ENCODE measurements at regions not wholly inside any gene's neighbourhood (a gene's known extent, or its start where the extent isn't known, plus 50 kb on each side); places are given as distances from the start of the nearest gene placed in this dataset.

- peaks cover 4% of the 10 kb centered on the region for H3K9me3 Mint-ChIP-seq
- no peak overlapping the region for H3K27ac Mint-ChIP-seq
- H3K4me3 Mint-ChIP-seq, result no peak overlapping the region
- H3K36me3 Mint-ChIP-seq (ENCODE audit: low read depth), result no peaks in the 10 kb centered on the region
- H3K4me1 Mint-ChIP-seq (ENCODE audit: low read depth), result no peaks in the 10 kb centered on the region
- no peaks in the 10 kb centered on the region for H3K27me3 Mint-ChIP-seq
Measured at GRCh38 chr2:188884046-188884445, 90.1 kb upstream of the COL3A1 start.

- Mint-ChIP-seq H3K4me3 (no peak overlapping the region), H3K27me3 (no peaks in the 10 kb centered on the region), H3K9me3 (peaks cover 4% of the 10 kb centered on the region), H3K4me1 (ENCODE audit: low read depth) (no peaks in the 10 kb centered on the region), H3K27ac (no peak overlapping the region), H3K36me3 (ENCODE audit: low read depth) (no peaks in the 10 kb centered on the region)
Measured at GRCh38 chr2:188884517-188884916, 89.7 kb upstream of the COL3A1 start.

- Mint-ChIP-seq H3K4me1 (ENCODE audit: low read depth) (no peaks in the 10 kb centered on the region), H3K36me3 (ENCODE audit: low read depth) (no peaks in the 10 kb centered on the region), H3K9me3 (no peaks in the 10 kb centered on the region), H3K27me3 (no peaks in the 10 kb centered on the region), H3K27ac (no peak overlapping the region), H3K4me3 (no peak overlapping the region)
Measured at GRCh38 chr2:188889187-188889586, 85.0 kb upstream of the COL3A1 start.

GRCh38 chr2:188890755-188891154, 83.4 kb upstream of the COL3A1 start:
- Mint-ChIP-seq H3K27me3 (no peaks in the 10 kb centered on the region), H3K36me3 (ENCODE audit: low read depth) (no peaks in the 10 kb centered on the region), H3K9me3 (no peaks in the 10 kb centered on the region), H3K4me1 (ENCODE audit: low read depth) (no peaks in the 10 kb centered on the region), H3K27ac (no peak overlapping the region), H3K4me3 (no peak overlapping the region)

GRCh38 chr2:188892636-188893035, 81.5 kb upstream of the COL3A1 start:
- H3K27ac Mint-ChIP-seq, result no peak overlapping the region
- no peak overlapping the region for H3K4me3 Mint-ChIP-seq
- H3K4me1 Mint-ChIP-seq (ENCODE audit: low read depth), result no peaks in the 10 kb centered on the region
- no peaks in the 10 kb centered on the region for H3K27me3 Mint-ChIP-seq
- no peaks in the 10 kb centered on the region for H3K9me3 Mint-ChIP-seq
- no peaks in the 10 kb centered on the region for H3K36me3 Mint-ChIP-seq (ENCODE audit: low read depth)

GRCh38 chr2:188893972-188894371, 80.2 kb upstream of the COL3A1 start:
- no peak overlapping the region for H3K4me3 Mint-ChIP-seq
- H3K36me3 Mint-ChIP-seq (ENCODE audit: low read depth), result no peaks in the 10 kb centered on the region
- no peaks in the 10 kb centered on the region for H3K9me3 Mint-ChIP-seq
- no peaks in the 10 kb centered on the region for H3K4me1 Mint-ChIP-seq (ENCODE audit: low read depth)
- H3K27ac Mint-ChIP-seq, result no peak overlapping the region
- no peaks in the 10 kb centered on the region for H3K27me3 Mint-ChIP-seq

- Mint-ChIP-seq H3K27ac (no peak overlapping the region), H3K36me3 (ENCODE audit: low read depth) (no peaks in the 10 kb centered on the region), H3K4me1 (ENCODE audit: low read depth) (no peaks in the 10 kb centered on the region), H3K4me3 (no peak overlapping the region), H3K27me3 (no peaks in the 10 kb centered on the region), H3K9me3 (no peaks in the 10 kb centered on the region)
Measured at GRCh38 chr2:188894979-188895378, 79.2 kb upstream of the COL3A1 start.

GRCh38 chr2:188897096-188897495, 77.1 kb upstream of the COL3A1 start:
- H3K4me1 Mint-ChIP-seq (ENCODE audit: low read depth), result no peaks in the 10 kb centered on the region

GRCh38 chr2:188898261-188898660, 75.9 kb upstream of the COL3A1 start:
- Mint-ChIP-seq H3K27me3 (no peaks in the 10 kb centered on the region), H3K9me3 (no peaks in the 10 kb centered on the region), H3K27ac (no peak overlapping the region), H3K4me1 (ENCODE audit: low read depth) (no peaks in the 10 kb centered on the region), H3K4me3 (no peak overlapping the region), H3K36me3 (ENCODE audit: low read depth) (no peaks in the 10 kb centered on the region)

More at GRCh38 chr2:188897096-188897495, 77.1 kb upstream of the COL3A1 start:
- Mint-ChIP-seq H3K36me3 (ENCODE audit: low read depth) (no peaks in the 10 kb centered on the region), H3K9me3 (no peaks in the 10 kb centered on the region), H3K27me3 (no peaks in the 10 kb centered on the region), H3K4me3 (no peak overlapping the region), H3K27ac (no peak overlapping the region)

- Mint-ChIP-seq H3K27me3 (no peaks in the 10 kb centered on the region), H3K4me3 (no peak overlapping the region), H3K4me1 (ENCODE audit: low read depth) (no peaks in the 10 kb centered on the region), H3K36me3 (ENCODE audit: low read depth) (no peaks in the 10 kb centered on the region), H3K9me3 (no peaks in the 10 kb centered on the region), H3K27ac (no peak overlapping the region)
Measured at GRCh38 chr2:188902901-188903491, 71.2 kb upstream of the COL3A1 start.

- Mint-ChIP-seq H3K27ac (no peak overlapping the region), H3K9me3 (no peaks in the 10 kb centered on the region), H3K36me3 (ENCODE audit: low read depth) (no peaks in the 10 kb centered on the region), H3K4me1 (ENCODE audit: low read depth) (no peaks in the 10 kb centered on the region), H3K27me3 (no peaks in the 10 kb centered on the region), H3K4me3 (no peak overlapping the region)
Measured at GRCh38 chr2:188903740-188904139, 70.4 kb upstream of the COL3A1 start.

GRCh38 chr2:188909036-188909435, 65.1 kb upstream of the COL3A1 start:
- no peaks in the 10 kb centered on the region for H3K36me3 Mint-ChIP-seq (ENCODE audit: low read depth)
- H3K27ac Mint-ChIP-seq, result no peak overlapping the region
- no peaks in the 10 kb centered on the region for H3K27me3 Mint-ChIP-seq
- no peaks in the 10 kb centered on the region for H3K9me3 Mint-ChIP-seq
- no peaks in the 10 kb centered on the region for H3K4me1 Mint-ChIP-seq (ENCODE audit: low read depth)
- H3K4me3 Mint-ChIP-seq, result no peak overlapping the region

GRCh38 chr2:188916736-188917135, 57.4 kb upstream of the COL3A1 start:
- H3K27me3 Mint-ChIP-seq, result peaks cover 4% of the 10 kb centered on the region
- H3K9me3 Mint-ChIP-seq, result no peaks in the 10 kb centered on the region

GRCh38 chr2:188917632-188918031, 56.5 kb upstream of the COL3A1 start:
- Mint-ChIP-seq H3K36me3 (ENCODE audit: low read depth) (no peaks in the 10 kb centered on the region), H3K27ac (no peak overlapping the region), H3K9me3 (no peaks in the 10 kb centered on the region), H3K27me3 (peaks cover 4% of the 10 kb centered on the region), H3K4me1 (ENCODE audit: low read depth) (no peaks in the 10 kb centered on the region), H3K4me3 (no peak overlapping the region)

More at GRCh38 chr2:188916736-188917135, 57.4 kb upstream of the COL3A1 start:
- no peak overlapping the region for H3K27ac Mint-ChIP-seq
- no peak overlapping the region for H3K4me3 Mint-ChIP-seq
- H3K36me3 Mint-ChIP-seq (ENCODE audit: low read depth), result no peaks in the 10 kb centered on the region
- no peaks in the 10 kb centered on the region for H3K4me1 Mint-ChIP-seq (ENCODE audit: low read depth)

GRCh38 chr2:188919824-188920223, 54.3 kb upstream of the COL3A1 start:
- H3K36me3 Mint-ChIP-seq (ENCODE audit: low read depth), result no peaks in the 10 kb centered on the region
- H3K4me1 Mint-ChIP-seq (ENCODE audit: low read depth), result no peaks in the 10 kb centered on the region
- H3K4me3 Mint-ChIP-seq, result no peak overlapping the region
- no peaks in the 10 kb centered on the region for H3K9me3 Mint-ChIP-seq
- H3K27me3 Mint-ChIP-seq, result peaks cover 4% of the 10 kb centered on the region
- no peak overlapping the region for H3K27ac Mint-ChIP-seq

- no peaks in the 10 kb centered on the region for H3K9me3 Mint-ChIP-seq
- H3K4me3 Mint-ChIP-seq, result no peak overlapping the region
- peaks cover 4% of the 10 kb centered on the region for H3K27me3 Mint-ChIP-seq
- H3K4me1 Mint-ChIP-seq (ENCODE audit: low read depth), result no peaks in the 10 kb centered on the region
- H3K27ac Mint-ChIP-seq, result no peak overlapping the region
- no peaks in the 10 kb centered on the region for H3K36me3 Mint-ChIP-seq (ENCODE audit: low read depth)
Measured at GRCh38 chr2:188922191-188922590, 52.0 kb upstream of the COL3A1 start.

Data from stimulated activated naive CD8-positive, alpha-beta T cell treated with anti-CD3 and anti-CD28 coated beads, Interleukin-15, Interleukin-2, amounts not matched to agents 100 ng/mL and 50 ng/mL, for 24 hours (primary cell).